HG03103 (cell line): ENCODE measurements at regions not wholly inside any gene's neighbourhood (a gene's known extent, or its start where the extent isn't known, plus 50 kb on each side); places are given as distances from the start of the nearest gene placed in this dataset.

Experiments
- ATAC-seq: cut with Tn5 transposase; IDR thresholded peaks from one replicate; pipeline ENCODE4 v1.9.1; 2021; ENCODE audit warnings: low read depth; ENCODE audit not compliant: unreplicated experiment

- ATAC-seq = no peak
Observed at GRCh38 chr15:88403351-88403791, 63.8 kb downstream of the MRPL46 start.

GRCh38 chr15:88401996-88402656 lies 65.1 kb downstream of the MRPL46 start:
- peak; percentile 45 for ATAC-seq

- no peak for ATAC-seq
Observed at GRCh38 chr15:88401251-88401995, 65.8 kb downstream of the MRPL46 start.

- ATAC-seq = no peak
Observed at GRCh38 chr15:88400591-88401250, 66.5 kb downstream of the MRPL46 start.

- ATAC-seq = no peak
Observed at GRCh38 chr15:88400084-88400483, 67.1 kb downstream of the MRPL46 start.

- no peak for ATAC-seq
Observed at GRCh38 chr15:88399021-88399685, 68.0 kb downstream of the MRPL46 start.

- no peak for ATAC-seq
Observed at GRCh38 chr15:88398011-88398410, 69.2 kb downstream of the MRPL46 start.

GRCh38 chr15:88397506-88397905 lies 69.7 kb downstream of the MRPL46 start:
- no peak for ATAC-seq

GRCh38 chr15:88395872-88396781 lies 71.1 kb downstream of the MRPL46 start:
- no peak for ATAC-seq

- no peak for ATAC-seq
Observed at GRCh38 chr15:88395241-88395640, 71.9 kb downstream of the MRPL46 start.

- ATAC-seq = no peak
Observed at GRCh38 chr15:88394553-88395145, 72.5 kb downstream of the MRPL46 start.

- ATAC-seq = peak; percentile 80
Observed at GRCh38 chr15:88393719-88394519, 73.3 kb downstream of the MRPL46 start.

- no peak for ATAC-seq
Observed at GRCh38 chr15:88391700-88392099, 75.5 kb downstream of the MRPL46 start.

- no peak for ATAC-seq
Observed at GRCh38 chr15:88391006-88391405, 76.2 kb downstream of the MRPL46 start.

- ATAC-seq = no peak
Observed at GRCh38 chr15:88390164-88390901, 76.9 kb downstream of the MRPL46 start.

- ATAC-seq = no peak
Observed at GRCh38 chr15:88389120-88389519, 78.1 kb downstream of the MRPL46 start.

GRCh38 chr15:88388686-88389085 lies 78.5 kb downstream of the MRPL46 start:
- ATAC-seq = no peak

- no peak for ATAC-seq
Observed at GRCh38 chr15:88385078-88385700, 82.0 kb downstream of the MRPL46 start.
